ENCODE measurements at regions not wholly inside any gene's neighbourhood (a gene's known extent, or its start where the extent isn't known, plus 50 kb on each side); places are given as distances from the start of the nearest gene placed in this dataset.

- no peak for TF ChIP-seq CTCF (IDR thresholded peaks at IDR 0.05)
Observed at GRCh38 chr2:133737242-133737993, 169.2 kb upstream of the NCKAP5 start.

- TF ChIP-seq CTCF (IDR thresholded peaks at IDR 0.05), result no peak
Observed at GRCh38 chr2:133739039-133739438, 170.8 kb upstream of the NCKAP5 start.

GRCh38 chr2:133740500-133740899, 172.2 kb upstream of the NCKAP5 start:
- no peak for TF ChIP-seq CTCF (IDR thresholded peaks at IDR 0.05)

- TF ChIP-seq CTCF (IDR thresholded peaks at IDR 0.05), result no peak
Observed at GRCh38 chr2:133748007-133748700, 179.9 kb upstream of the NCKAP5 start.

- TF ChIP-seq CTCF (IDR thresholded peaks at IDR 0.05), result no peak
Observed at GRCh38 chr2:133753665-133754064, 185.4 kb upstream of the NCKAP5 start.

- no peak for TF ChIP-seq CTCF (IDR thresholded peaks at IDR 0.05)
Observed at GRCh38 chr2:133755480-133756300, 187.4 kb upstream of the NCKAP5 start.

GRCh38 chr2:133756833-133757232, 188.6 kb upstream of the NCKAP5 start:
- no peak for TF ChIP-seq CTCF (IDR thresholded peaks at IDR 0.05)
